ENCODE measurements at regions not wholly inside any gene's neighbourhood (a gene's known extent, or its start where the extent isn't known, plus 50 kb on each side); places are given as distances from the start of the nearest gene placed in this dataset.

GRCh38 chr18:70506511-70506910 is 217.7 kb downstream of the SOCS6 start:
- no peak for TF ChIP-seq CTCF (IDR thresholded peaks at IDR 0.05)
- TF ChIP-seq EZH2phosphoT487 (IDR thresholded peaks at IDR 0.05) = no peak
- TF ChIP-seq EZH2 (IDR thresholded peaks at IDR 0.05) = no peak
- no peaks in the 10 kb centered on the region for H3K36me3 Mint-ChIP-seq
- peak overlapping the region; percentile 65 for H3K27ac Mint-ChIP-seq
- no peak for DNase-seq (ENCODE audit: low spot score)
- peak overlapping the region; percentile 16 for H3K27ac ChIP-seq
- H3K4me2 ChIP-seq = no peak overlapping the region
- peak overlapping the region; percentile 71 for H2AFZ ChIP-seq (replicated peaks)
- peaks cover 5% of the 10 kb centered on the region for H3K4me1 ChIP-seq
- H3K4me1 Mint-ChIP-seq = peaks cover 12% of the 10 kb centered on the region
- H3F3A ChIP-seq (ENCODE audit: low read depth) = no peaks in the 10 kb centered on the region
- H4K20me1 ChIP-seq (ENCODE audit: low read depth) = no peaks in the 10 kb centered on the region
- H3K4me3 Mint-ChIP-seq = no peak overlapping the region
- H3K27me3 Mint-ChIP-seq (ENCODE audit: insufficient read depth, low read depth) = no peaks in the 10 kb centered on the region
- no peaks in the 10 kb centered on the region for H3K36me3 ChIP-seq
- no peaks in the 10 kb centered on the region for H3K79me2 ChIP-seq (ENCODE audit: low read depth)
- no peak overlapping the region for H3K4me3 ChIP-seq
- no peaks in the 10 kb centered on the region for H3K9me3 ChIP-seq (ENCODE audit: low read depth)
- H3K27me3 ChIP-seq = no peaks in the 10 kb centered on the region
- H3K9me3 Mint-ChIP-seq = no peaks in the 10 kb centered on the region
- no peak overlapping the region for H3K9ac ChIP-seq

DNA sequence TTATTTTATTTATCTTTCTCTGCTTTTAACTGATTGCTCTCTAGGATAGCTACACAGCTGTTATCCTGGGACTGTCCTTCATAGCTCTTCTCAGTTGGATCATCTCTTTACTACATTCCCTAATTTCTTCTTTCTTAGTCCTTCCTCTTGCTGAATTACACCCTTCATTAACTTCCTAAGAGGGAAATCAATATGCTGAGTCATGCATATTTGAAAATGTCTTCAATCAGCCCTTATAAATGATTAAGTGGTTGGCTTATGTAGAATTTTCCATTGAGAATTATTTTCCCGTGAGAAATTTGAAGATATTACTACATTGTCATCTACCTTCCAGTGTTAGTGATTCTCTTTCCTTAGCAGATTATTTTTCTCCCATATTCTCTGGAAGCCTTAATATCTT is 214.2 kb downstream of the SOCS6 start:
- Mint-ChIP-seq H3K9me3 (no peaks in the 10 kb centered on the region), H3K27ac (no peak overlapping the region), H3K36me3 (no peaks in the 10 kb centered on the region), H3K27me3 (ENCODE audit: insufficient read depth, low read depth) (no peaks in the 10 kb centered on the region), H3K4me3 (no peak overlapping the region), H3K4me1 (peaks cover 12% of the 10 kb centered on the region)
- no peaks in the 10 kb centered on the region for H3F3A ChIP-seq (ENCODE audit: low read depth)
- H3K36me3 ChIP-seq = no peaks in the 10 kb centered on the region
- H3K27me3 ChIP-seq = no peaks in the 10 kb centered on the region
- no peak for TF ChIP-seq EZH2phosphoT487 (IDR thresholded peaks at IDR 0.05)
- no peak for TF ChIP-seq CTCF (IDR thresholded peaks at IDR 0.05)
- TF ChIP-seq EZH2 (IDR thresholded peaks at IDR 0.05) = no peak
- no peak overlapping the region for H3K27ac ChIP-seq
- H3K79me2 ChIP-seq (ENCODE audit: low read depth) = no peaks in the 10 kb centered on the region
- no peak for DNase-seq (ENCODE audit: low spot score)
- no peak overlapping the region for H2AFZ ChIP-seq (replicated peaks)
- H4K20me1 ChIP-seq (ENCODE audit: low read depth) = no peaks in the 10 kb centered on the region
- H3K4me1 ChIP-seq = peaks cover 5% of the 10 kb centered on the region
- no peak overlapping the region for H3K9ac ChIP-seq
- no peak overlapping the region for H3K4me2 ChIP-seq
- no peak overlapping the region for H3K4me3 ChIP-seq
- H3K9me3 ChIP-seq (ENCODE audit: low read depth) = no peaks in the 10 kb centered on the region

DNA sequence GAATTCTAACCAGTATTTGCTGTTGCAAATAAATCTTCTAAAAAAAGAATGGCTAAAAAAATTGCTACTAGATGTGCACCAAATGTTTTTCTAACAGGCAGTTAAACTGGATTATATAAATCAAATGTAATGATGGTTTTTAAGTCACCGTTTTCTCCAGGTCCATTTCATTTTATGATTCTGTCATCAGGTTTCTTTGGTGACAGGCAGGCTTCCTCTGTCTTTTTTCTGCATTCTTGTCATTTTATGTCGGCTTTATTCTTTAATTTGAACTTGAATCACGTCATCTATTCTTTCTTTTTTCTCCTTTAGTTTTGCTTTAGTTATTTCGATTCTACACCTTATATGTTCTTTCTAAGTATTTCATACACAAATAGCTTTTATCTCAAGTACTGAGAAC is 212.5 kb downstream of the SOCS6 start:
- no peaks in the 10 kb centered on the region for H3K27me3 Mint-ChIP-seq (ENCODE audit: insufficient read depth, low read depth)
- H3K9me3 ChIP-seq (ENCODE audit: low read depth) = no peaks in the 10 kb centered on the region
- H3K4me1 ChIP-seq = peaks cover 1% of the 10 kb centered on the region
- no peaks in the 10 kb centered on the region for H3K36me3 Mint-ChIP-seq
- H3K4me3 Mint-ChIP-seq = no peak overlapping the region
- no peak overlapping the region for H3K27ac ChIP-seq
- DNase-seq (ENCODE audit: low spot score) = no peak
- H3K27ac Mint-ChIP-seq = no peak overlapping the region
- H4K20me1 ChIP-seq (ENCODE audit: low read depth) = no peaks in the 10 kb centered on the region
- no peaks in the 10 kb centered on the region for H3K9me3 Mint-ChIP-seq
- no peak overlapping the region for H3K9ac ChIP-seq
- H3K4me3 ChIP-seq = no peak overlapping the region
- H3K4me2 ChIP-seq = no peak overlapping the region
- H3K36me3 ChIP-seq = no peaks in the 10 kb centered on the region
- no peak for TF ChIP-seq CTCF (IDR thresholded peaks at IDR 0.05)
- no peaks in the 10 kb centered on the region for H3F3A ChIP-seq (ENCODE audit: low read depth)
- no peak overlapping the region for H2AFZ ChIP-seq (replicated peaks)
- no peaks in the 10 kb centered on the region for H3K27me3 ChIP-seq
- H3K79me2 ChIP-seq (ENCODE audit: low read depth) = no peaks in the 10 kb centered on the region
- H3K4me1 Mint-ChIP-seq = peaks cover 4% of the 10 kb centered on the region

- Mint-ChIP-seq H3K4me1 (peaks cover under 1% of the 10 kb centered on the region), H3K4me3 (no peak overlapping the region), H3K27ac (no peak overlapping the region), H3K36me3 (no peaks in the 10 kb centered on the region), H3K27me3 (ENCODE audit: insufficient read depth, low read depth) (no peaks in the 10 kb centered on the region), H3K9me3 (no peaks in the 10 kb centered on the region)
- no peak overlapping the region for H3K4me2 ChIP-seq
- H3K27me3 ChIP-seq = no peaks in the 10 kb centered on the region
- H4K20me1 ChIP-seq (ENCODE audit: low read depth) = no peaks in the 10 kb centered on the region
- no peak overlapping the region for H3K27ac ChIP-seq
- H3K9ac ChIP-seq = no peak overlapping the region
- no peak overlapping the region for H2AFZ ChIP-seq (replicated peaks)
- no peaks in the 10 kb centered on the region for H3K36me3 ChIP-seq
- no peaks in the 10 kb centered on the region for H3K9me3 ChIP-seq (ENCODE audit: low read depth)
- TF ChIP-seq EZH2 (IDR thresholded peaks at IDR 0.05) (no peak), EZH2phosphoT487 (IDR thresholded peaks at IDR 0.05) (no peak), CTCF (IDR thresholded peaks at IDR 0.05) (no peak)
- H3K4me3 ChIP-seq = no peak overlapping the region
- no peaks in the 10 kb centered on the region for H3F3A ChIP-seq (ENCODE audit: low read depth)
- H3K4me1 ChIP-seq = no peaks in the 10 kb centered on the region
- no peaks in the 10 kb centered on the region for H3K79me2 ChIP-seq (ENCODE audit: low read depth)
- no peak for DNase-seq (ENCODE audit: low spot score)
Observed at GRCh38 chr18:70500748-70501147, 211.9 kb downstream of the SOCS6 start.
